GM10266 (cell line): ENCODE measurements at regions not wholly inside any gene's neighbourhood (a gene's known extent, or its start where the extent isn't known, plus 50 kb on each side); places are given as distances from the start of the nearest gene placed in this dataset.

Experiments used
- DNase-seq: peaks from one replicate; pipeline ENCODE4 v3.0.0; 2012; ENCODE audit errors: extremely low spot score
- CTCF ChIP-seq: IDR thresholded peaks from 2 replicates; pipeline ENCODE4 v1.5.1; 2012; ENCODE audit warnings: mild to moderate bottlenecking, low read depth; ENCODE audit not compliant: control insufficient read depth, insufficient read depth; ENCODE audit errors: missing control alignments

DNA sequence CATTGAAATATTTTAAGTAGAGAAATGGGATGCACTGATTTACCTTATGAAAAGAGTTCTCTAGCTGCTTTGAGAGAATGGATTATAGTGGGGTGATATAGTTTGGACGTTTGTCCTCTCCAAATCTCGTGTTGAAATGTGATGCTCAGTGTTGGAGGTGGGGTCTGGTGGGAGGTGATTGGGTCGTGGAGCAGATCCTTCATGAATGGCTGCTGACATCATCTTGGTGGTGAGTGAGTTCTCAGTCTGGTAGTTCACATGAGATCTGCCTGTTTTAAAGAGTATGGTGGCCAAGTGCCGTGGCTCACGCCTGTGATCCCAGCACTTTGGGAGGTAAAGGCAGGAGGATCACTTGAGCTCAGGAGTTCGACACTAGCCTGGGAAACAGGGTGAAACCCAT, 58.7 kb upstream of the SH3RF3 start:
- no peak for DNase-seq

DNA sequence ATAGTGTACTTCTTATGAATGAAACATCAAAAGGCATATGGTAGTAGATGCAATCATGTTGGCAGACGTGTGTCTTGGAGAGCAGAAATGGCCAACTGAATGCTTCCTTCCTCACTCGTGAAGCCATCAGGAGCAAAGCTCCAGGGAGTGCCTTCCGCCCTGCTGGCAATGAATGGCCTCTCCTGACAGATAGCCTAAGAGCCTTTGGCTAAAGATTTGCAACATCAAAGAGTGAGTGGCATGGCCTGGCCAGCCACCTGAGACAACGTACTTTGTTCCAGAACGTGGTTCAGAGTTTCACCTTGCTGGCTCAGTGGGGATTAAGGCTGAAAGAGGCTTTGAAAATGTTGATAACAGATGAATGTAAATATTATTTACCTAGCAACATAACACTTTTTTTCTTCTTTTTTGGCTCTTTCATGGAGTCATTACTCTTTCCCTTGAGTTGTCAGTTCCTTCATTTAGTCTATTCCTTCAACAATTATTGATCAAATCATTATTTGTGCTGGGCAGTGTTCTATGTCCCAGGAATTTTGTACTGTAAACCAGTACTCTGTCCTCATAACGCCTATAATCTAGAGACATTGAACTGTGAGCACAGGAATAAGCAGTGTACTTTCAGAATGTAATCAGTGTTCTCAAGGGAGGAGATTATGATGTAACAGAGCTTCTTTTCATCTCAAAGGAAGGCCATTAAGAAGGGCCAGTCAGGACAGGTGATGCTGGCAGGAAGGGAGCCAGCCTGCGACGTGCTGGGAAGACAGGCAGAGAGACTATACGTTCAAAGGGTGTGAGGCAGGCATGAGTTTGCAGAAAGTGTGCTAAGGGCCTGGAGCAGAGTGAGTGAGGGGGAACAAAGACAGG, 59.4 kb upstream of the SH3RF3 start:
- no peak for DNase-seq
- no peak for TF ChIP-seq CTCF

More for the DNA sequence above, 58.7 kb upstream of the SH3RF3 start:
- TF ChIP-seq CTCF = no peak

DNA sequence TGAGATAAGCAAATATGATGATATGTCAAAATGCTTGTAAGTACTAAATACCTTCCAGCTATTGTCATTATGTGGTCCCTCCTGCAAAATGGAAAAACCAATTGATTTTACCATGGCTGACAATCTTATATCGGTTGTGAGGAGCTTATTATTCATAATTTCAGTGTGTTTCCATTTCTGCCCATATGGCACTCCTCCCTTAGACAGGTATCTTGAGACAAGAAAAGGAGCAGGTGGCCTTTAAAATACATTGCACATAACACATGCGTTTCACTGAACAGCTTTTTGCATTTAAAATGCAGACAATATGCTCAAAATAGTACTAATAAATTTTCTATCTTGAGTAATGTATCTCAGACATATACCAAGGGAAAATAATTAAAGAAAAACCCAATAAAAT, 60.2 kb upstream of the SH3RF3 start:
- TF ChIP-seq CTCF = no peak
- DNase-seq = no peak

DNA sequence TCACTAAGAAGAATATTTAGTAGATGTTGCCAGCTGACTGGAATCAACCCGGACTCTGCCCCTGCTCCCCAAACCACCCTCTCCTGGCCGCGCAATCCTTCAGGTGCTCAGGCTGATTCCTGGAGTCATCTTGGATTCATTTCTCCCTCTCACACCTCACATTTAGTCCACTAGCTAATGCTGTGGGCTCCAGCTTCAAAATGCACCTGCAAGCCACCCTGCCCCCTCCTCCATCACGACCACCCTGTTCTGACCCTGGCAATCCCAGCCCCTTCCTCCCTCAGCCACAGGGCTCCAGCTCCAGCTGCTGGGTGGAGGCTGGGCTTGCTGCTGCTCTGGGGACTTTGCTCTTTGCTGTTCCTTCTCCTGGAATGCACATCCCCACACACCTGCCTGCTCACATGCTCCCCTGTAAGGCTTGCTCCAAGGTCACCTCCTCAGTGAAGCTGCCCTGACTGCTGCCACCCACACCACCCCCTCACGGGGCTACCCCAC, 61.3 kb upstream of the SH3RF3 start:
- TF ChIP-seq CTCF = no peak
- no peak for DNase-seq

DNA sequence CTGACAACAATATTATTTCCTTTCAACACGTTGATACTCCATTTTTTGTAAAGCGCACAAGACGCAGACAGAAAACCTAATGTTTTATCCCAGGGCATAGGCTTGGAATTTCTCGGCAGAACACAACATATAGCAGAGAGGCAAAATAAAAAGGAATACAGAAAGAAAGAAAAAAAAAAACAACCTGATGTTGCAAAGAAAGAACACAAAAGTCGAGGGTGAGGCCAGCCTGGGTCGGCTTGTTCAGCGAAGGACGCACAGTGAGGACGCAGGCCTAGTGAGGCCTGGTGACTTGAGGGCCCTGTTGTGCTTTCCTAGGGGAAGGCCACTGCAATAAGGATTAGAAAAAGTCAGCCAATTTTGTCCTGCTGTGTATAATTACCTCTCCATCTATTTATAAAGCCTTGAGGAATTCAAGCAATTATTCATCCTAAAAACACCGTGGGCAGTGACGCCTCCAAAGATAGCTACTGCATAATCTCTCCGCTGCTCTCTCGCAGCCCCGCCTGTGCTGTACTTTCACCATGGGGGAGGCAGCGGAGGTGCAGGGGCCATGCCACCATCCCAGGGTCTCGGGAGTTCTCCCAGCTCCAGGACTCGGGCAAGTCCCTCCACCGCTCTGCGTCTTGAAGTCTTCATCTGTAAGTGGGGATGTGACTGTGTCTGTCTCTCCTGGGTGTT, 61.9 kb upstream of the SH3RF3 start:
- no peak for DNase-seq
- no peak for TF ChIP-seq CTCF

- DNase-seq = no peak
- TF ChIP-seq CTCF = no peak
These were observed 62.5 kb upstream of the SH3RF3 start for GRCh38 chr2:109066501-109066900.

DNA sequence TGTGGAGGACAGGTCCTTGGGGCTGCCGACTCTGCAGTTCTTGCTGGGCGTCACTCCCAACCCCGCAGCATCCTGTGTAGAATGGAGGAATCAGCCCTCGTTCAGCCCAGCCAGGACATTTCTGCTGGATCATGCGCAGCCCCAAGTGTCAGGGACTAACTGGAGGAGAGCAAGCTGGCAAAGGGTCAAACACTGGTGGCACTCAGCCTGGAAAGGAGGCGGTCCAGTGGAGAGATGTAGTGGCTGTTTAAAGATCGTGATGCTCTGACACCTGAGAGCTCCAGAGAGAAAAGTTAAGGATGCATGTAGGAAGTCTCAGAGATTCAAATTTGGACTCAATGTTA, 63.6 kb upstream of the SH3RF3 start:
- TF ChIP-seq CTCF = no peak

More for the DNA sequence above, 63.6 kb upstream of the SH3RF3 start:
- DNase-seq = no peak
